ENCODE measurements at regions not wholly inside any gene's neighbourhood (a gene's known extent, or its start where the extent isn't known, plus 50 kb on each side); places are given as distances from the start of the nearest gene placed in this dataset.
A peak's percentile ranks its signal among the peaks of the same experiment; 100 is the strongest.

- Histone ChIP-seq H3K27me3 (ENCODE audit: control insufficient read depth in 1 of 2, insufficient read depth in 2 of 2, low read length in 2 of 2) (no peaks in the 10 kb centered on the region), H3K4me3 (ENCODE audit: low read length) (no peak overlapping the region), H3K9me3 (ENCODE audit: control insufficient read depth in 1 of 2, insufficient read depth in 1 of 2, low read length in 2 of 2) (peaks cover 7 to 13% of the 10 kb centered on the region in 2 experiments), H3K4me1 (ENCODE audit: insufficient read depth, low read length) (no peaks in the 10 kb centered on the region), H3K27ac (ENCODE audit: low read depth in 1 of 2, low read length in 2 of 2) (no peak overlapping the region), H3K36me3 (ENCODE audit: insufficient read depth, low read length) (no peaks in the 10 kb centered on the region)
- ATAC-seq (ENCODE audit: poor library complexity) (no peak), DNase-seq (peak in 1 of 14 experiments; percentile 2)
- CTCF ChIA-PET = no interaction called here
- no peak for TF ChIP-seq CTCF (IDR thresholded peaks at IDR 0.05)
- intact Hi-C loops (cut with DNase I, micrococcal nuclease) = loop anchor here in 1 of 2 experiments (1.0 to 10.0 kb wide), 2 partner anchors 32 to 610 kb away; no protein-coding TSS in a partner anchor
- H3K9me3 Mint-ChIP-seq = peaks cover 12% of the 10 kb centered on the region
- no peak overlapping the region for H3K4me3 Mint-ChIP-seq
- H3K36me3 Mint-ChIP-seq (ENCODE audit: low read depth) = no peaks in the 10 kb centered on the region
- no peak overlapping the region for H3K27ac Mint-ChIP-seq
- POLR2A ChIA-PET = no interaction called here
- peaks cover 4% of the 10 kb centered on the region for H3K27me3 Mint-ChIP-seq
- H3K4me1 Mint-ChIP-seq (ENCODE audit: low read depth) = no peaks in the 10 kb centered on the region
Measured at GRCh38 chr14:55864890-55865655, 253.1 kb upstream of the PELI2 start.

- Mint-ChIP-seq H3K36me3 (ENCODE audit: low read depth) (no peaks in the 10 kb centered on the region), H3K27me3 (peaks cover 7% of the 10 kb centered on the region), H3K27ac (no peak overlapping the region), H3K4me3 (no peak overlapping the region), H3K9me3 (peaks cover 11% of the 10 kb centered on the region), H3K4me1 (ENCODE audit: low read depth) (no peaks in the 10 kb centered on the region)
- Histone ChIP-seq H3K4me3 (ENCODE audit: low read length) (no peak overlapping the region), H3K36me3 (ENCODE audit: insufficient read depth, low read length) (no peaks in the 10 kb centered on the region), H3K27me3 (ENCODE audit: control insufficient read depth in 1 of 2, insufficient read depth in 2 of 2, low read length in 2 of 2) (no peaks in the 10 kb centered on the region), H3K27ac (ENCODE audit: low read depth in 1 of 2, low read length in 2 of 2) (no peak overlapping the region), H3K4me1 (ENCODE audit: insufficient read depth, low read length) (no peaks in the 10 kb centered on the region), H3K9me3 (ENCODE audit: control insufficient read depth in 1 of 2, insufficient read depth in 1 of 2, low read length in 2 of 2) (peaks cover 7 to 13% of the 10 kb centered on the region in 2 experiments)
- ATAC-seq (ENCODE audit: poor library complexity) (no peak), DNase-seq (no peak)
- POLR2A ChIA-PET = interaction anchor here (0.5 kb wide), 1 partner anchor 1174 kb away, joined by 3 read pairs; no protein-coding TSS in a partner anchor
- no peak for TF ChIP-seq CTCF (IDR thresholded peaks at IDR 0.05)
- CTCF ChIA-PET = no interaction called here
- intact Hi-C loops (cut with DNase I, micrococcal nuclease) = loop anchor here in 1 of 2 experiments (10.0 kb wide), 1 partner anchor 607 kb away; no protein-coding TSS in a partner anchor
Measured at GRCh38 chr14:55867311-55867710, 250.9 kb upstream of the PELI2 start.

- TF ChIP-seq CTCF (IDR thresholded peaks at IDR 0.05) = no peak
- Mint-ChIP-seq H3K36me3 (ENCODE audit: low read depth) (no peaks in the 10 kb centered on the region), H3K9me3 (peaks cover 11% of the 10 kb centered on the region), H3K4me1 (ENCODE audit: low read depth) (no peaks in the 10 kb centered on the region), H3K4me3 (no peak overlapping the region), H3K27ac (no peak overlapping the region), H3K27me3 (peaks cover 11% of the 10 kb centered on the region)
- H3K9me3 ChIP-seq (ENCODE audit: control insufficient read depth in 1 of 2, insufficient read depth in 1 of 2, low read length in 2 of 2) = peaks cover 10 to 13% of the 10 kb centered on the region in 2 experiments
- H3K4me1 ChIP-seq (ENCODE audit: insufficient read depth, low read length) = no peaks in the 10 kb centered on the region
- ChIA-PET POLR2A (no interaction called here), CTCF (no interaction called here)
- no peak overlapping the region for H3K4me3 ChIP-seq (ENCODE audit: low read length)
- ATAC-seq (ENCODE audit: poor library complexity) (no peak), DNase-seq (no peak)
- intact Hi-C loops (cut with DNase I, micrococcal nuclease) = loop anchor here in 1 of 2 experiments (10.0 kb wide), 1 partner anchor 607 kb away; no protein-coding TSS in a partner anchor
- no peak overlapping the region for H3K27ac ChIP-seq (ENCODE audit: low read depth in 1 of 2, low read length in 2 of 2)
- no peaks in the 10 kb centered on the region for H3K27me3 ChIP-seq (ENCODE audit: control insufficient read depth in 1 of 2, insufficient read depth in 2 of 2, low read length in 2 of 2)
- H3K36me3 ChIP-seq (ENCODE audit: insufficient read depth, low read length) = no peaks in the 10 kb centered on the region
Measured at GRCh38 chr14:55867719-55868118, 250.5 kb upstream of the PELI2 start.
